HG02973 (cell line): ENCODE measurements at regions not wholly inside any gene's neighbourhood (a gene's known extent, or its start where the extent isn't known, plus 50 kb on each side); places are given as distances from the start of the nearest gene placed in this dataset.
"Not testable (repeated sequence)": the region's sequence is repeated elsewhere in the genome, so short reads cannot be mapped to it uniquely, and the experiment has no call there.

Experiments
- ATAC-seq: cut with Tn5 transposase; IDR thresholded peaks from one replicate; pipeline ENCODE4 v1.9.1; 2021; ENCODE audit warnings: moderate library complexity; ENCODE audit not compliant: unreplicated experiment

DNA sequence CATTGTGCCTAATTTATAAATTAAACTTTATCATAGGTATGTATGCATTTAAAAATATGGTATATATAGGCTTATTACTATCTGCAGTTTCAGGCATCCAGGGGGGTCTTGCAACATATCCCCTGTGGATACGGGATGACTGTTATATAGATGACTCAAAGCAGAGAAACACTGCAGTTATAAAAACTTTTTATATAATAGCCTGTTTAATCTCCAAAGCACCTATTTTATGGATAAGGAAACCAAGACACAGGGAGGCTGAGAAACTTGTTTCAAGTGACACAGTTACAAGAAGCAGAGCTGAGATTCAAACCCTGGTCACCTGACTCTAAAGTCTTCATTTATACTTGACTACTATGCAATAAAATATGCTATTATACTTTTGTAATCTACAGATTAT lies 897.7 kb downstream of the KCNA4 start:
- ATAC-seq, result no peak

GRCh38 chr11:29100967-29101366 lies 915.9 kb downstream of the KCNA4 start:
- no peak for ATAC-seq

- ATAC-seq, result no peak
These were observed 921.0 kb downstream of the KCNA4 start for GRCh38 chr11:29095821-29096220.

GRCh38 chr11:29093416-29094120 lies 923.3 kb downstream of the KCNA4 start:
- no peak for ATAC-seq

DNA sequence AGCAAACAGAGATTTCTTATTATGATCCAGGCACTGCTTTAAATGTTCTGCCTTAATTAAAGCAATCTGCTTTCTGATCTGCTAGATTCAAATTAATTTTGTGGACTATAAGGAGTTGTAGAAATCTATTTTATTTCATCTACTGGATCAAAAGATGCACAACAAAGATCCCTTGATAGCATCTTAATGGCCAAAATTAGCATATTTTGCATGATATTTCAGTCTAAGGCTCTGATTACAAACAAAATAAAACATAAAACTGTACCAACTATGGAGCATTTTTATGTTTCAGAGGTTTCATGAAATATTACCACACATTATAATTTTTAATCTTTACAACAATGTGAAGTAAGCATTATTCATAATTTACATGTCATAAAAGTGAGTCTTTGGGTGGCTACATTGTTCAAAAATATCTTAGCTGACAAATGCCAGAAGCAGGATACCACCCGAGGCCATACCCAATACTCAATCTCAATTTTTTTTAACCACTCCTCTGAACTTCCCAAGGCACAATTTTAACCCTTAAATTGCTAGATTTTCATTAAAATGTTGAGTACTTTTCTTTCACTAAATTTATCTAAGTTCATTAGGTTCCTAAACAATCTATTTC lies 929.5 kb downstream of the KCNA4 start:
- no peak for ATAC-seq

GRCh38 chr11:29075726-29076125 lies 941.1 kb downstream of the KCNA4 start:
- ATAC-seq, result no peak

- ATAC-seq, result no peak
These were observed 953.0 kb downstream of the KCNA4 start for GRCh38 chr11:29063630-29064361.

DNA sequence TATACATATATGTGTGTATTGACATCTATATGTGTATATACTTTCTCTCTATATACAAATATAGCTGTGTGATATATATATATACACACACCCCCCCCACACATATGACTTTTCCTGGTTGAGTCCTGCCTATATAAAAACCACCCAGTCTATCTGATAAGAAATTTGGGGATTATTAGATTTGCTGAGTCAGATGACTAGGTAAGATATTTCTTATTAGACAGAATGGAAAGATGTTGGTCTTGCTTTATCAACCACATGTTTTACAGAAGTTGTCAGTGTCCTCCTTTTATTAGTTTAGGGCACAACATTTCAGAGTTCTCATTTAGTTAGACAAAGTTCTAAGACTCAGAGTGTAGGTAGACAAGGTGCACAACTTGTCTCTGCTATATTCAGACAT lies 953.3 kb downstream of the METTL15 start:
- ATAC-seq, result no peak

- not testable (repeated sequence) for ATAC-seq
These were observed 948.3 kb downstream of the METTL15 start for GRCh38 chr11:29056487-29056886.

DNA sequence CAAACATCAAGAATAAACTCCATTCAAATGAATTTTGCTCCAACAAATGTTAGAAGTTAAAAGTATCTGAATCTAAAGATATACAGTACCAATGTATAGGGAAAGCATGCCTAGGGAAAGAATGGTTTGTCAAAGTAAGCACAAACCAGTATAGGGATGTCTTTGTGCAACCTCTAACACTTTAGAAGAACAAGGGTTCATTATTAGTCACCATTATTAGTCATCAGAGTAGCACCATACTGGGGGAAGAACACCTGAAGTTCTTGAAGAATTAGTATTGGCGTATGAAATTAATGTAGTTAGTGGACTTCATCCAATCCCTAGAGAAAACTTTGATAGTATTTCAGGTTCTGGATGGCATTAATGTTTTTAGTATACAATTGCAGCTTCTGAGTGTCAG lies 943.7 kb downstream of the METTL15 start:
- no peak for ATAC-seq

- ATAC-seq, result not testable (repeated sequence)
These were observed 942.8 kb downstream of the METTL15 start for GRCh38 chr11:29050962-29051361.

- no peak for ATAC-seq
These were observed 932.3 kb downstream of the METTL15 start for GRCh38 chr11:29040489-29040888.

DNA sequence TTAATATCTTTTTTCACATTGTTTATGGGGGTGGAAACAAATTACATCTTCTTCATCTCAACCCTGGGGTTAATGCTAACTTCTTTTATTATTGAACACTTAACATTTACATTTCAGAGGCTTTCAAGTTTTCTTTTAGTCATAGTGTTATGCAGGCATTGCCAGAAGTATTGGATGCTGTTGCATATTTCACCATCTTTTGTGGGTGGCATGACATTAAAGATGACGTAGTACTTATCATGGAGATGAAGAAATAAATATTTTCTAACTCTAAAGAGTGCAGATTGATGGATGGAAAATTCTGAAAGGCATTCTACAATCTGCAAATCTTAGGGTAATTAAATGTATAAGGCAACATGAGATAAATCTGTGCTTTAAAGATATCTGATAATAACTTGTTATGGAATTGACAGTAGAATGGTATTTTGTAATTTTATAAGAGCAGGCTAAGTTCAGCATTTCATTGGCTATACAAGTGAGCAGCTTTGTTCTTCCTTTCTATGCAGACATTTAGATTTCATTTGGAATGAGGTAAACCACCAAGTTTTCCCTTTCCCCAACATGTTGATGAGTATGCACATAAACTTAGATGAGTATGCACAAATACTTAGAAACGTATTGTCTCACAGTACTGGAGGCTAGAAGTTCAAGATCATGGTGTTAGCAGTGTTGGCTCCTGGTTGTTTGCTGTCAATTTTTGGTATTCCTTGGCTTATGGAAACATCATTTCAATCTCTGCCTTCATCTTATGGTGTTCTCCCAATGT lies 924.4 kb downstream of the METTL15 start:
- ATAC-seq, result no peak

DNA sequence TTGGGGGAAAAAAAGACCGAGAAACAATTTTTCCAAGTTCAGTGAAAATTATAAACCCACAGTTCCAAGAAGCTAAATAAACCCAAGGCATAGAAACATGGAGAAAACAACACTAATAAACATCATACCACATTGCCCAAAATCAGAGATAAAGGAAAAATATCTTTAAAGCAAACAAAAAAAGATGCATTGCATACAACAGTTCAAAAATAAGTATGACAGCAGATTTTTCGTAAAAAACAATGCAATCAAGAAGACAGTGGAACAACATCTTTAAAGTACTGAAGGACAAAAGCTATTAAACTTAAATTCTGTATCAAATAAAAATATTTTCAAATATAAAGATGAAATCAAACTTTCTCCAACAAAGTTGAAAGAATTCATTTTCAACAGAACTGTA lies 921.3 kb downstream of the METTL15 start:
- ATAC-seq, result no peak

DNA sequence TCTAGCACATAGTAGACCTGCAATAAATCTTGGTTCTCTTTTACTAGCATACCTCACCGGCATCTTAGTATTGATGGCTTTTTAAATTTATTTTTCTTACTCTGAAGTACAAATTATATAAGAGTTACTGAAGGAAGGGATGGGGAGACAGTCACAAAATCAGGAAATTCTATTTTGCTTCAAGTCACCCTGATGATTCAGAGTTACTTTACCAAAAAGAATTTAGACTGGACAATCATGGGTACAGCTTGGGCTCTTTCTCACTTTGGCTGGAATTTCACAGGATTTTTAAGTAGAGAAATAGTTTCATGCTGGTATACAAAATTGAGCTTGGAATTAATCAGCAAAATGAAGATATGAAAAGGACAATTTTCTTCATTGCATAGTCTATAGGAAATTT lies 919.2 kb downstream of the METTL15 start:
- ATAC-seq, result no peak

- no peak for ATAC-seq
These were observed 918.1 kb downstream of the METTL15 start for GRCh38 chr11:29026286-29026685.

DNA sequence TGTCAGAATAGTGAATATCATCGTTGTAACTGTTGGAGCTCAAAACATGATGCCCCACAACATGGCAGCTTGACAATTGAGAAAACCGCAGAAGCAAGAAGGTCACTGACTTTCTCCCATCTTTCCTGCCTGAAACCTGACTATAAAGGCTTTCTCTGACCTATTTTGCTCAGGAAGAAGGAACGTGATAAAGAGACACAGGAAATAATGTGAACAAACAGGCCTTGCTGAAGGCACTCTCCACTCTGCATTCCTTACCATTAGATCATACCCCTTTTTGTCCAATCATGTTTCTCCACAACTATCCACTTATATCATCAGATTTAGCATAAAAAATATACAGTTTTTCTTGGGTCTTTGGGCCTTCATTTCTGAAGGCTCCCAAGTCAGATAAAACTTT lies 916.8 kb downstream of the METTL15 start:
- ATAC-seq, result no peak

DNA sequence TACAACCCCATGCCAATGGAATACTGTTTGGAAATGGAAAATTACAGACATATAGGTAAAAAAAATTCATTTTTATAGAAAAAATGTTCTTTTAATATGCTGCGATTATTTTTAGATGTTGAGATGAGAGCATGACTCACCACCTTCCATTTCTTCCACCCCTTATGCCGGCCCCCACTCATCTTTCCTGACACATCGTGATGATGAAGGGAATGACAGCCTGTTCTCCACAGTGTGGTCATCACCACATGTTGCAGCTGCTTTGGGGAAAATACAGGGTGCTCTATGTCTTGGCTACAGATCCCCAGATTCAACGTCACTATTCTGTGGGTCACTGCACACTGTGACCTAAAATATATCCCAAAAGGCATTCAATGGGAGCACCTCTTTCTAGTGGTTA lies 916.2 kb downstream of the METTL15 start:
- no peak for ATAC-seq

- ATAC-seq, result no peak
These were observed 915.6 kb downstream of the METTL15 start for GRCh38 chr11:29023761-29024160.

DNA sequence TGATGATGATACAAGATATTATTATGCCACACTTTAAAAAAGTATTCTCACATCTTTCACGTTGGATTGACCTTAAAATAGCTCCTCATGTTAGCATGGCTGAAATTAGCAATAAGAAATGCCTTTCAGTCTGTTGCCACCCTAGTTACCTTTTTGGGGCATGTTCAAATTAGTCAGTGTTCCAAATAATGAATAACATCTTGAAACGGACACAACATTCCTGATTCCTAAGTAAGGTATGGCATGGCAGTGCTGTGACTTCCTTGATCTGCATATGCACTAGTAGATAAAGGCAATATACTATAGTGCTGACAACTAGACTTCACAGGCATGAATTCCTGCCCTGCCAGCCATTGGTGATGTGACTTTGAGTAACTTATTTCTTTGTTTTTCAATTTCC lies 914.5 kb downstream of the METTL15 start:
- ATAC-seq, result no peak

- ATAC-seq, result no peak
These were observed 911.9 kb downstream of the METTL15 start for GRCh38 chr11:29019960-29020683.
